Ascending aorta (tissue), 2 donors: ENCODE measurements at regions not wholly inside any gene's neighbourhood (a gene's known extent, or its start where the extent isn't known, plus 50 kb on each side); places are given as distances from the start of the nearest gene placed in this dataset.

ENCODE experiments used
- DNase-seq, 2 donors: peaks; one replicate each; pipeline ENCODE4 v3.0.0-alpha.2; 2019; ENCODE audit warnings: low spot score in 2 of 2
- H3K27ac ChIP-seq, 2 donors: fragments of 200-600 bp; sonication (generic); one replicate each; pipeline ENCODE4 v1.5.1; 2016 to 2017; ENCODE audit warnings: mild to moderate bottlenecking in 1 of 2
- H3K27me3 ChIP-seq: fragments of 200-600 bp; sonication (generic); one replicate; pipeline ENCODE4 v1.5.1; 2017
- H3K36me3 ChIP-seq, 2 donors: fragments of 200-600 bp; sonication (generic); one replicate each; pipeline ENCODE4 v1.5.1; 2016
- H3K4me1 ChIP-seq, 2 donors: fragments of 200-600 bp; sonication (generic); one replicate each; pipeline ENCODE4 v1.5.1; 2016 to 2017; ENCODE audit warnings: mild to moderate bottlenecking in 1 of 2
- H3K4me3 ChIP-seq, 2 donors: fragments of 200-600 bp; sonication (generic); one replicate each; pipeline ENCODE4 v1.5.1; 2016 to 2017; ENCODE audit warnings: mild to moderate bottlenecking in 1 of 2
- H3K9me3 ChIP-seq, 2 donors: fragments of 200-600 bp; sonication (generic); one replicate each; pipeline ENCODE4 v1.5.1; 2016
- CTCF ChIP-seq, 3 experiments: fragments of 200-600 bp in 2 of 3; fragments of 450-650 bp in 1 of 3; sonication (generic) in 2 of 3; IDR thresholded peaks; one replicate each; pipeline ENCODE4 v1.5.1; 2016 to 2019; ENCODE audit warnings: antibody characterized with exemption in 3 of 3, mild to moderate bottlenecking in 1 of 3, moderate library complexity in 1 of 3
- intact Hi-C: fragments of 100-400 bp; cut with DNase I; formaldehyde crosslinking; loops from one replicate; pipeline ENCODE4 v1.15.1; 2023

DNA sequence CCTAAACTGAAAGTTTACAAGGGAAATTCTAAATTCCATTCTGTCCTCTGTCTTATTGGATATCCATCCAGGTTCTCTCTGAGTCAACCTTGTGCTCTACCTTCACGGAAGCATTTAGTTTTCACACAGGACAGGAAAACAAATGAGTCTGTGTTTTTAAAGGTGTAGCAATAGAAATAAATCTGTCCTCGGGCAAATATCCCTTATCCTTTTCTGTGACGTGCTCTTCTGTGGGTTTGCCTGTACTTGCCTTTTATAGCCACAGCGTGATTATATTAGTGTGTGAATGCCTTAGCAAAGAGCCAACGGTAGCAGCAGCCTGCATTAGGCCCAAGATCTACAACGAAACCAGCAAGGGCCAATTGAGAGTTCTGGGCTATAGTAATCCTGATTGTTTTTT is 127.2 kb upstream of the PLSCR5 start:
- Histone ChIP-seq H3K4me1 (no peaks in the 10 kb centered on the region), H3K27ac (no peak overlapping the region), H3K9me3 (no peaks in the 10 kb centered on the region), H3K36me3 (no peaks in the 10 kb centered on the region), H3K4me3 (no peak overlapping the region), H3K27me3 (no peaks in the 10 kb centered on the region)
- no peak for DNase-seq
- intact Hi-C loops = no loop called here
- TF ChIP-seq CTCF (IDR thresholded peaks at IDR 0.05) = no peak

- intact Hi-C loops = no loop called here
- Histone ChIP-seq H3K27me3 (no peaks in the 10 kb centered on the region), H3K9me3 (no peaks in the 10 kb centered on the region), H3K4me3 (no peak overlapping the region), H3K27ac (no peak overlapping the region), H3K4me1 (no peaks in the 10 kb centered on the region), H3K36me3 (no peaks in the 10 kb centered on the region)
- no peak for TF ChIP-seq CTCF (IDR thresholded peaks at IDR 0.05)
- no peak for DNase-seq
Observed at GRCh38 chr3:146715170-146715569, 110.0 kb upstream of the PLSCR5 start.

DNA sequence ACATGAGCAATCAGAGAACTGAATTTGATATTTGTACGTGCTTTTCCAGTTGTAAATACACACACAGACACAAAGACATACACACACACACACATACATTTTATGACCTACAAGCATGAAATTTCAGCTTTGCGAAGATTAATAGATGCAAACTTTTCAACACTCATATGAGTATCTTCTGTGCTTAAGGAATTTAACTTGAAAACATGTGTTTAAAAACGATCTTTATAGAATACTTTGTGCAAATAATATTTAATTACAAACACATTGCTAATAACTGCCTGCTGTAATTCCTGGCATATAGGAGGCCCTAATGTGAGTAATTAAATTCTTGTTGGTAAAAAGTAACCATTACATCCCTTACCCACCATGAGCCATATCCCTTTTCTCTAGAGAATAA is 107.7 kb upstream of the PLSCR5 start:
- Histone ChIP-seq H3K4me1 (no peaks in the 10 kb centered on the region), H3K27ac (no peak overlapping the region), H3K4me3 (no peak overlapping the region), H3K27me3 (no peaks in the 10 kb centered on the region), H3K36me3 (no peaks in the 10 kb centered on the region), H3K9me3 (no peaks in the 10 kb centered on the region)
- no peak for DNase-seq
- intact Hi-C loops = no loop called here
- TF ChIP-seq CTCF (IDR thresholded peaks at IDR 0.05) = no peak

GRCh38 chr3:146709969-146710368 is 104.8 kb upstream of the PLSCR5 start:
- Histone ChIP-seq H3K4me3 (no peak overlapping the region), H3K9me3 (no peaks in the 10 kb centered on the region), H3K4me1 (no peaks in the 10 kb centered on the region), H3K27me3 (no peaks in the 10 kb centered on the region), H3K36me3 (no peaks in the 10 kb centered on the region), H3K27ac (no peak overlapping the region)
- DNase-seq = no peak
- TF ChIP-seq CTCF (IDR thresholded peaks at IDR 0.05) = no peak
- intact Hi-C loops = no loop called here

GRCh38 chr3:146705225-146705624 is 100.1 kb upstream of the PLSCR5 start:
- no peaks in the 10 kb centered on the region for H3K36me3 ChIP-seq
- no peaks in the 10 kb centered on the region for H3K4me1 ChIP-seq
- no peaks in the 10 kb centered on the region for H3K9me3 ChIP-seq
- intact Hi-C loops = no loop called here
- no peaks in the 10 kb centered on the region for H3K27me3 ChIP-seq
- H3K27ac ChIP-seq = no peak overlapping the region
- TF ChIP-seq CTCF (IDR thresholded peaks at IDR 0.05) = no peak
- DNase-seq = no peak
- no peak overlapping the region for H3K4me3 ChIP-seq

GRCh38 chr3:146702237-146702636 is 97.1 kb upstream of the PLSCR5 start:
- Histone ChIP-seq H3K36me3 (no peaks in the 10 kb centered on the region), H3K9me3 (no peaks in the 10 kb centered on the region), H3K27ac (no peak overlapping the region), H3K4me1 (no peaks in the 10 kb centered on the region), H3K4me3 (no peak overlapping the region), H3K27me3 (no peaks in the 10 kb centered on the region)
- TF ChIP-seq CTCF (IDR thresholded peaks at IDR 0.05) = no peak
- intact Hi-C loops = no loop called here
- no peak for DNase-seq
